GM12878 (cell line): ENCODE measurements at regions not wholly inside any gene's neighbourhood (a gene's known extent, or its start where the extent isn't known, plus 50 kb on each side); places are given as distances from the start of the nearest gene placed in this dataset.
"Not testable (repeated sequence)": the region's sequence is repeated elsewhere in the genome, so short reads cannot be mapped to it uniquely, and the experiment has no call there.

Experiments
- ATAC-seq: fragments of 200-7000 bp; cut with Tn5 transposase; 3 replicates; pipeline ENCODE4 v1.9.1; 2020; ENCODE audit warnings: mild to moderate bottlenecking, moderate library complexity
- BruUV-seq: library from RNA; stranded (reverse); fragments of 400-500 nt; replicated peaks from 2 replicates; lab custom pipeline; 2021; lab: Mats Ljungman, UMichigan
- CTCF ChIA-PET: fragments of 300-600 bp; sonication (Branson Sonifier 250); formaldehyde crosslinking; extraction: SDS; loops from one replicate; lab custom pipeline; 2021; ENCODE audit warnings: inconsistent platforms; lab: Yijun Ruan, JAX
- POLR2A ChIA-PET: fragments of 350-600 bp; formaldehyde crosslinking; extraction: SDS; loops from one replicate; lab custom pipeline; 2021; ENCODE audit warnings: inconsistent platforms; lab: Charles Lee
- RAD21 ChIA-PET: fragments of 300-600 bp; sonication (Branson Sonifier 250); formaldehyde crosslinking; loops from one replicate; lab custom pipeline; 2023; ENCODE audit warnings: antibody characterized with exemption; ENCODE audit not compliant: unreplicated experiment; lab: Charles Lee
- SMC1A ChIA-PET: fragments of 300-600 bp; sonication (Branson Sonifier 250); formaldehyde crosslinking; loops from one replicate; lab custom pipeline; 2023; ENCODE audit not compliant: unreplicated experiment, uncharacterized antibody; lab: Charles Lee
- DNase-seq: peaks from one replicate; pipeline ENCODE4 v3.0.0-alpha.2; 2011; ENCODE audit warnings: low read depth, low spot score
- FAIRE-seq: peaks from 3 replicates; lab custom pipeline; 2011; peaks lifted over from hg19 to GRCh38; lab: Jason Lieb, UNC
- H2AFZ ChIP-seq: 2 replicates; pipeline ENCODE4 v1.6.0; 2011; ENCODE audit warnings: low read depth, low read length, control low read depth; ENCODE audit not compliant: control insufficient read depth
- H3K27ac ChIP-seq: 2 replicates; pipeline ENCODE4 v1.5.1; 2011; ENCODE audit warnings: control low read depth; ENCODE audit not compliant: control insufficient read depth, insufficient read depth
- H3K27me3 ChIP-seq, 2 experiments: replicated peaks in 1 of 2; 2 replicates each; pipeline versions ENCODE4 v1.6.0 to v1.6.1; 2011; ENCODE audit warnings: low read length in 1 of 2; ENCODE audit not compliant: control insufficient read depth in 2 of 2, insufficient read depth in 2 of 2
- H3K36me3 ChIP-seq, 2 experiments: 2 replicates each; pipeline ENCODE4 v1.5.1; 2011; ENCODE audit warnings: low read length in 1 of 2; ENCODE audit not compliant: control insufficient read depth in 2 of 2, insufficient read depth in 2 of 2
- H3K4me1 ChIP-seq: 2 replicates; pipeline ENCODE4 v1.6.1; 2011; ENCODE audit warnings: mild to moderate bottlenecking, low read length, moderate library complexity, mixed read lengths; ENCODE audit not compliant: control insufficient read depth, insufficient read depth
- H3K4me2 ChIP-seq: 2 replicates; pipeline ENCODE4 v1.6.0; 2011; ENCODE audit warnings: control low read depth; ENCODE audit not compliant: control insufficient read depth, insufficient read depth
- H3K4me3 ChIP-seq: fragments of 200-600 bp; sonication (generic); 2 replicates; pipeline ENCODE4 v1.5.1; 2016
- H3K79me2 ChIP-seq: 2 replicates; pipeline ENCODE4 v1.6.0; 2011; ENCODE audit warnings: low read length; ENCODE audit not compliant: control insufficient read depth, insufficient read depth
- H3K9ac ChIP-seq: 2 replicates; pipeline ENCODE4 v1.8.0; 2011; ENCODE audit warnings: low read length, control low read depth, mixed read lengths; ENCODE audit not compliant: control insufficient read depth, insufficient read depth
- H3K9me3 ChIP-seq: replicated peaks from 3 replicates; pipeline ENCODE4 v1.5.1; 2011; ENCODE audit warnings: mild to moderate bottlenecking, low read length; ENCODE audit not compliant: control insufficient read depth, insufficient read depth
- H4K20me1 ChIP-seq: 2 replicates; pipeline ENCODE4 v1.6.0; 2011; ENCODE audit not compliant: control insufficient read depth, insufficient read depth
- BMI1 ChIP-seq: fragments of 450-650 bp; IDR thresholded peaks from 2 replicates; pipeline ENCODE4 v1.6.1; 2016; ENCODE audit warnings: mild to moderate bottlenecking, moderate library complexity, borderline replicate concordance
- RUNX3 ChIP-seq: IDR thresholded peaks from 2 replicates; pipeline ENCODE4 v1.6.1; 2012; ENCODE audit warnings: low read length, inconsistent platforms
- WGBS: methylation state at CpG from one replicate; pipeline ENCODE4 v1.1.6; 2016; ENCODE audit warnings: low lambda C conversion rate; ENCODE audit not compliant: insufficient replicate concordance, insufficient coverage; ENCODE audit errors: missing lambda C conversion rate; 5-methylcytosine and 5-hydroxymethylcytosine counted together
- in situ Hi-C: fragments of 300-500 bp; cut with MboI; formaldehyde crosslinking; loops from 9 replicates; pipeline ENCODE4 v1.14.3; 2018; ENCODE audit warnings: mixed read lengths
- intact Hi-C: fragments of 100-400 bp; cut with micrococcal nuclease; formaldehyde crosslinking; loops from one replicate; pipeline ENCODE4 v1.14.2; 2022; ENCODE audit not compliant: unreplicated experiment

- H2AFZ ChIP-seq = no peak overlapping the region
- ATAC-seq (peak; percentile 27; the same call in 2 of the 3 replicates), DNase-seq (no peak), FAIRE-seq (no peak)
- no peaks in the 10 kb centered on the region for H3K9me3 ChIP-seq
- BruUV-seq = no TSS peak
- in situ Hi-C loops = no loop called here
- H3K27me3 ChIP-seq = no peaks in the 10 kb centered on the region
- TF ChIP-seq BMI1 (no peak), RUNX3 (peak; percentile 78)
- RAD21 ChIA-PET = no interaction called here
- H3K79me2 ChIP-seq = no peaks in the 10 kb centered on the region
- intact Hi-C loops = no loop called here
- CTCF ChIA-PET = no interaction called here
- no peak overlapping the region for H3K27ac ChIP-seq
- no peaks in the 10 kb centered on the region; a peak in 1 of 4 replicates for H3K36me3 ChIP-seq
- no peaks in the 10 kb centered on the region for H4K20me1 ChIP-seq
- H3K4me2 ChIP-seq = no peak overlapping the region
- no peak overlapping the region for H3K9ac ChIP-seq
- H3K4me3 ChIP-seq = no peak overlapping the region
- POLR2A ChIA-PET = no interaction called here
- SMC1A ChIA-PET = interaction anchor here (1.1 kb wide), 1 partner anchor 29 kb away, joined by 4 read pairs; no protein-coding TSS in a partner anchor
- 42% methylated on average over 2 of the region's 2 CpGs for WGBS
- H3K4me1 ChIP-seq = no peaks in the 10 kb centered on the region
These were observed 359.3 kb downstream of the IGSF11 start for GRCh38 chr3:118675305-118675704.

GRCh38 chr3:118678663-118679062 is 356.0 kb downstream of the IGSF11 start:
- not testable (repeated sequence) for H3K4me3 ChIP-seq

More at GRCh38 chr3:118678663-118679062, 356.0 kb downstream of the IGSF11 start:
- H3K36me3 ChIP-seq, BruUV-seq, H4K20me1 ChIP-seq, H3K27ac ChIP-seq, FAIRE-seq, H3K4me2 ChIP-seq, H3K79me2 ChIP-seq, SMC1A ChIA-PET, ATAC-seq, H3K4me1 ChIP-seq, DNase-seq, POLR2A ChIA-PET, RAD21 ChIA-PET, in situ Hi-C loops, intact Hi-C loops, H3K27me3 ChIP-seq, H3K9ac ChIP-seq, H2AFZ ChIP-seq, H3K9me3 ChIP-seq: not testable (repeated sequence)
- CTCF ChIA-PET = interaction anchor here (1.1 kb wide), 1 partner anchor 121 kb away, joined by 3 read pairs; no protein-coding TSS in a partner anchor
